ENCODE measurements at regions not wholly inside any gene's neighbourhood (a gene's known extent, or its start where the extent isn't known, plus 50 kb on each side); places are given as distances from the start of the nearest gene placed in this dataset.
"Not testable (repeated sequence)": the region's sequence is repeated elsewhere in the genome, so short reads cannot be mapped to it uniquely, and the experiment has no call there.

- DNase-seq (ENCODE audit: low spot score, unreplicated experiment): no peak
- TF ChIP-seq, protein P1, sequence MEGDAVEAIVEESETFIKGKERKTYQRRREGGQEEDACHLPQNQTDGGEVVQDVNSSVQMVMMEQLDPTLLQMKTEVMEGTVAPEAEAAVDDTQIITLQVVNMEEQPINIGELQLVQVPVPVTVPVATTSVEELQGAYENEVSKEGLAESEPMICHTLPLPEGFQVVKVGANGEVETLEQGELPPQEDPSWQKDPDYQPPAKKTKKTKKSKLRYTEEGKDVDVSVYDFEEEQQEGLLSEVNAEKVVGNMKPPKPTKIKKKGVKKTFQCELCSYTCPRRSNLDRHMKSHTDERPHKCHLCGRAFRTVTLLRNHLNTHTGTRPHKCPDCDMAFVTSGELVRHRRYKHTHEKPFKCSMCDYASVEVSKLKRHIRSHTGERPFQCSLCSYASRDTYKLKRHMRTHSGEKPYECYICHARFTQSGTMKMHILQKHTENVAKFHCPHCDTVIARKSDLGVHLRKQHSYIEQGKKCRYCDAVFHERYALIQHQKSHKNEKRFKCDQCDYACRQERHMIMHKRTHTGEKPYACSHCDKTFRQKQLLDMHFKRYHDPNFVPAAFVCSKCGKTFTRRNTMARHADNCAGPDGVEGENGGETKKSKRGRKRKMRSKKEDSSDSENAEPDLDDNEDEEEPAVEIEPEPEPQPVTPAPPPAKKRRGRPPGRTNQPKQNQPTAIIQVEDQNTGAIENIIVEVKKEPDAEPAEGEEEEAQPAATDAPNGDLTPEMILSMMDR (IDR thresholded peaks at IDR 0.05; ENCODE audit: unreplicated experiment): no peak
- H3K36me3 Mint-ChIP-seq (ENCODE audit: insufficient read depth): peaks cover 3% of the 10 kb centered on the region
- H3K9me3 Mint-ChIP-seq (ENCODE audit: low read depth): peaks cover 18% of the 10 kb centered on the region
- no peak overlapping the region for H3K27ac Mint-ChIP-seq
- H3K4me1 Mint-ChIP-seq (ENCODE audit: low read depth): no peaks in the 10 kb centered on the region
- no peak overlapping the region for H3K4me3 Mint-ChIP-seq (ENCODE audit: low read depth)
- no peaks in the 10 kb centered on the region for H3K27me3 Mint-ChIP-seq
Measured at GRCh38 chr21:41573902-41574690, 66.1 kb upstream of the TMPRSS2 start.

GRCh38 chr21:41571938-41572510, 64.1 kb upstream of the TMPRSS2 start:
- TF ChIP-seq, protein P1 (IDR thresholded peaks at IDR 0.05; ENCODE audit: unreplicated experiment): no peak
- Mint-ChIP-seq H3K36me3 (ENCODE audit: insufficient read depth) (no peaks in the 10 kb centered on the region), H3K27me3 (peaks cover 8% of the 10 kb centered on the region), H3K27ac (no peak overlapping the region), H3K9me3 (ENCODE audit: low read depth) (peaks cover 8% of the 10 kb centered on the region), H3K4me3 (ENCODE audit: low read depth) (no peak overlapping the region), H3K4me1 (ENCODE audit: low read depth) (no peaks in the 10 kb centered on the region)
- no peak for DNase-seq (ENCODE audit: low spot score, unreplicated experiment)

DNA sequence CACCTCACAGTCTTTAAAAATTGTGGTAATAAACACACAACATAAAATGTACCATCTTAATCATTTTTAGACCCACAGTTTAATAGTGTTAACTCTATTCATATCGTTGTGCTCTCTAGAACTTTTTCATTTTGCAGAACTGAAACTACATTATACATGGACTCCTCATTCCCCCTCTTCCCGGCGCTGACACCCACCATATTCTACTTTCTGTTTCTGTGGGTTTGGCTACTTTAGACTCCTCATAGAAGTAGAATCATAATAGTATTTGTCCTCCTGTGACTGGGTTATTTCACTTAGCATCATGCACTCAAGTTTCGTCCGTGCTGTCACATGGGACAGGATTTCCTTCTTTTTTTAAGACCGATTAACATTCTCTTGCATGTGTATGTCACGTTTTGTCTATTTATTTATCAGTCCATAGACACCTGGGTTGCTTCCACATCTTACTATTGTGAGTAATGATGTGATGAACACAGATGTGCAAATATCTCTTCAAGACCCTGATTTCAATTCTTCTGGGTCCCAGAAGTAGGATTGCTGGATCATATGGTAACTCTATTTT, 62.9 kb upstream of the TMPRSS2 start:
- TF ChIP-seq, protein P1 (IDR thresholded peaks at IDR 0.05; ENCODE audit: unreplicated experiment): no peak
- Mint-ChIP-seq H3K27me3 (peaks cover 8% of the 10 kb centered on the region), H3K9me3 (ENCODE audit: low read depth) (peaks cover 5% of the 10 kb centered on the region), H3K36me3 (ENCODE audit: insufficient read depth) (no peaks in the 10 kb centered on the region), H3K4me1 (ENCODE audit: low read depth) (no peaks in the 10 kb centered on the region), H3K27ac (no peak overlapping the region), H3K4me3 (ENCODE audit: low read depth) (no peak overlapping the region)
- DNase-seq (ENCODE audit: low spot score, unreplicated experiment): no peak

DNA sequence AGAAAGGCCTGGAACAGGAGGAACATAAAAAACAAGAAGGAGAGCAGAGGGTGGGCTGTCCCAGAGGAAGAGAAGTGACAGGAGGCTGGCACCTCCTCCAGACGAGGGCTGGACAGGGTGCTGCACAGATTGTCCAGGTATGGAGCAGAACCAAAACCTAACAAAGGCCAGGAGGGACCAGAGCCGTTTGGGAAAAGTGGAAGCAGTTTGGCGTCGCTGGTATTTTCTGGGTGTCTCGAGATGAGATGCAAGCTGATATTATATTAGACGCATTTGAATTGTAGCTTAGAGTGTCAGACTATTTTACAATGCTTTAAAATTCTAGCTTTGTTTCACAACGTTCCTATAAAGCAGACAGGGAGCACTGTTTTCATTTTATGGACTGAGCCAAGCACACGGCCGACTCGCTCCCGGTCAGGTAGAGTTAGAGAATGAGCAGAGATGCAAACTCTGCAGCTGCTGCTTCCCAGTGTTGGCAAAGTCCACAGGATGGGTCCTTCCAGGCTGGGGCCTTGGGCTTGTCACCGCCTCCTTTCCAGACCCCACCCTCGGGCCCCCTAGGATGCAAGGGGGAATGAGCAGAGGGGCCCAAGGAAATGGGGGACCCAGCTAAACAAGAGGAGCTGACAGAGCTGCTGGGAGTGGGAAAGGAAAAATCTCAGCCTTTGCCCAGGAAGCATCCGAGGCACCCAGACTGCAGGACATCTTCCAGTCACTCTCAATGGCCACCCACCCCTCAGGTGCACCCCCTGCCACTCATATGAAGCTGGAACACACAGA, 60.8 kb upstream of the TMPRSS2 start:
- H3K36me3 Mint-ChIP-seq (ENCODE audit: insufficient read depth): no peaks in the 10 kb centered on the region
- H3K4me1 Mint-ChIP-seq (ENCODE audit: low read depth): peaks cover 4% of the 10 kb centered on the region
- H3K4me3 Mint-ChIP-seq (ENCODE audit: low read depth): no peak overlapping the region
- H3K27me3 Mint-ChIP-seq: peaks cover 8% of the 10 kb centered on the region
- DNase-seq (ENCODE audit: low spot score, unreplicated experiment): no peak
- H3K9me3 Mint-ChIP-seq (ENCODE audit: low read depth): peaks cover 5% of the 10 kb centered on the region
- TF ChIP-seq, protein P1 (IDR thresholded peaks at IDR 0.05; ENCODE audit: unreplicated experiment): no peak
- H3K27ac Mint-ChIP-seq: no peak overlapping the region

GRCh38 chr21:41567901-41568510, 60.0 kb upstream of the TMPRSS2 start:
- TF ChIP-seq, protein P1 (IDR thresholded peaks at IDR 0.05; ENCODE audit: unreplicated experiment): no peak
- H3K4me3 Mint-ChIP-seq (ENCODE audit: low read depth): no peak overlapping the region

GRCh38 chr21:41567237-41567636, 59.3 kb upstream of the TMPRSS2 start:
- H3K36me3 Mint-ChIP-seq (ENCODE audit: insufficient read depth); H3K9me3 Mint-ChIP-seq (ENCODE audit: low read depth); H3K4me3 Mint-ChIP-seq (ENCODE audit: low read depth); DNase-seq (ENCODE audit: low spot score, unreplicated experiment); H3K4me1 Mint-ChIP-seq (ENCODE audit: low read depth); H3K27ac Mint-ChIP-seq: not testable (repeated sequence)
- H3K27me3 Mint-ChIP-seq: peaks cover 18% of the 10 kb centered on the region

More at GRCh38 chr21:41567901-41568510, 60.0 kb upstream of the TMPRSS2 start:
- Mint-ChIP-seq H3K9me3 (ENCODE audit: low read depth) (peaks cover 5% of the 10 kb centered on the region), H3K4me1 (ENCODE audit: low read depth) (peaks cover 4% of the 10 kb centered on the region), H3K27ac (no peak overlapping the region), H3K36me3 (ENCODE audit: insufficient read depth) (no peaks in the 10 kb centered on the region), H3K27me3 (peaks cover 12% of the 10 kb centered on the region)
- no peak for DNase-seq (ENCODE audit: low spot score, unreplicated experiment)
